AG04450 (cell line): ENCODE measurements at regions not wholly inside any gene's neighbourhood (a gene's known extent, or its start where the extent isn't known, plus 50 kb on each side); places are given as distances from the start of the nearest gene placed in this dataset.

Source experiments
- CTCF ChIA-PET: fragments of 300-600, 350-600 bp; formaldehyde crosslinking; extraction: SDS; loops from one replicate; lab custom pipeline; 2022; ENCODE audit warnings: antibody characterized with exemption, inconsistent platforms; lab: Charles Lee
- POLR2A ChIA-PET: fragments of 350-600 bp; formaldehyde crosslinking; extraction: SDS; loops from one replicate; lab custom pipeline; 2021; ENCODE audit warnings: antibody characterized with exemption, inconsistent platforms; lab: Yijun Ruan, JAX
- DNase-seq: peaks from one replicate; pipeline ENCODE4 v3.0.0-alpha.2; 2011; ENCODE audit warnings: low read depth, low spot score
- H3K27ac ChIP-seq: one replicate; pipeline ENCODE4 v1.5.1; 2012; ENCODE audit warnings: low read depth, low read length, control low read depth
- H3K27me3 ChIP-seq: one replicate; pipeline ENCODE4 v1.6.0; 2012; ENCODE audit warnings: low read length; ENCODE audit not compliant: control insufficient read depth, insufficient read depth
- H3K4me3 ChIP-seq: 2 replicates; pipeline ENCODE4 v1.5.1; 2011; ENCODE audit warnings: mild to moderate bottlenecking, low read depth, low read length, control low read depth
- H3K9me3 ChIP-seq: 2 replicates; pipeline ENCODE4 v1.5.1; 2012; ENCODE audit warnings: low read length; ENCODE audit not compliant: control insufficient read depth, insufficient read depth
- CTCF ChIP-seq: IDR thresholded peaks from 2 replicates; pipeline ENCODE4 v1.5.1; 2011; ENCODE audit warnings: low read depth, low read length, control low read depth, inconsistent platforms

GRCh38 chr1:30185313-30185712 lies 538.1 kb downstream of the MATN1 start:
- no peaks in the 10 kb centered on the region for H3K9me3 ChIP-seq
- no peak overlapping the region for H3K27ac ChIP-seq
- no peak for TF ChIP-seq CTCF
- CTCF ChIA-PET, result no interaction called here
- peaks cover 3% of the 10 kb centered on the region for H3K27me3 ChIP-seq
- no peak overlapping the region for H3K4me3 ChIP-seq
- POLR2A ChIA-PET, result no interaction called here
- no peak for DNase-seq

- no peaks in the 10 kb centered on the region for H3K9me3 ChIP-seq
- H3K4me3 ChIP-seq, result no peak overlapping the region
- DNase-seq, result no peak
- peaks cover 3% of the 10 kb centered on the region for H3K27me3 ChIP-seq
- POLR2A ChIA-PET, result no interaction called here
- CTCF ChIA-PET, result no interaction called here
- no peak for TF ChIP-seq CTCF
- H3K27ac ChIP-seq, result no peak overlapping the region
Measured at GRCh38 chr1:30184393-30185141, 538.8 kb downstream of the MATN1 start.

- DNase-seq, result no peak
- no peak for TF ChIP-seq CTCF
- ChIA-PET CTCF (no interaction called here), POLR2A (no interaction called here)
- H3K27ac ChIP-seq, result no peak overlapping the region
- peaks cover 3% of the 10 kb centered on the region for H3K27me3 ChIP-seq
- H3K9me3 ChIP-seq, result no peaks in the 10 kb centered on the region
- H3K4me3 ChIP-seq, result no peak overlapping the region
Measured at GRCh38 chr1:30183895-30184294, 539.5 kb downstream of the MATN1 start.

GRCh38 chr1:30183006-30183405 lies 540.4 kb downstream of the MATN1 start:
- no peak for DNase-seq
- ChIA-PET POLR2A (no interaction called here), CTCF (no interaction called here)
- Histone ChIP-seq H3K4me3 (no peak overlapping the region), H3K27ac (no peak overlapping the region), H3K27me3 (peaks cover 3% of the 10 kb centered on the region), H3K9me3 (no peaks in the 10 kb centered on the region)
- TF ChIP-seq CTCF, result no peak

- ChIA-PET CTCF (no interaction called here), POLR2A (no interaction called here)
- Histone ChIP-seq H3K27ac (no peak overlapping the region), H3K27me3 (peaks cover 3% of the 10 kb centered on the region), H3K9me3 (no peaks in the 10 kb centered on the region), H3K4me3 (no peak overlapping the region)
- no peak for TF ChIP-seq CTCF
- no peak for DNase-seq
Measured at GRCh38 chr1:30179942-30180543, 543.3 kb downstream of the MATN1 start.
